ENCODE measurements at regions not wholly inside any gene's neighbourhood (a gene's known extent, or its start where the extent isn't known, plus 50 kb on each side); places are given as distances from the start of the nearest gene placed in this dataset.

- TF ChIP-seq SP2 (IDR thresholded peaks at IDR 0.05; ENCODE audit: low read length) (no peak), RBBP5 (IDR thresholded peaks at IDR 0.05; ENCODE audit: borderline replicate concordance, low read depth, low read length) (no peak), TAF1 (IDR thresholded peaks at IDR 0.05; ENCODE audit: low read depth, low read length) (no peak), GTF2F1 (IDR thresholded peaks at IDR 0.05; ENCODE audit: borderline replicate concordance, low read depth, low read length) (no peak), RXRA (IDR thresholded peaks at IDR 0.05; ENCODE audit: insufficient read depth, low read depth, low read length) (no peak), CBX5 (IDR thresholded peaks at IDR 0.05; ENCODE audit: low read depth, low read length) (no peak), RNF2 (IDR thresholded peaks at IDR 0.05; ENCODE audit: borderline replicate concordance, low read depth, low read length, missing control alignments, poor library complexity, severe bottlenecking) (no peak), CEBPB (IDR thresholded peaks at IDR 0.05; ENCODE audit: low read depth, low read length) (no peak), SUZ12 (IDR thresholded peaks at IDR 0.05; ENCODE audit: low read length) (no peak), RFX5 (IDR thresholded peaks at IDR 0.05; ENCODE audit: borderline replicate concordance, low read depth, low read length) (no peak), JUND (IDR thresholded peaks at IDR 0.05; ENCODE audit: low read length) (no peak)
Observed at GRCh38 chr2:236853585-236854051, 232.1 kb upstream of the COPS8 start (continued).

Data from H1 (cell line).